Amygdala (tissue), 56 donors: ENCODE measurements at regions not wholly inside any gene's neighbourhood (a gene's known extent, or its start where the extent isn't known, plus 50 kb on each side); places are given as distances from the start of the nearest gene placed in this dataset.

Experiments used
- DNase-seq, 56 donors: peaks; one replicate each; lab custom pipeline; 2025; lab: John Stamatoyannopoulos, UW

DNA sequence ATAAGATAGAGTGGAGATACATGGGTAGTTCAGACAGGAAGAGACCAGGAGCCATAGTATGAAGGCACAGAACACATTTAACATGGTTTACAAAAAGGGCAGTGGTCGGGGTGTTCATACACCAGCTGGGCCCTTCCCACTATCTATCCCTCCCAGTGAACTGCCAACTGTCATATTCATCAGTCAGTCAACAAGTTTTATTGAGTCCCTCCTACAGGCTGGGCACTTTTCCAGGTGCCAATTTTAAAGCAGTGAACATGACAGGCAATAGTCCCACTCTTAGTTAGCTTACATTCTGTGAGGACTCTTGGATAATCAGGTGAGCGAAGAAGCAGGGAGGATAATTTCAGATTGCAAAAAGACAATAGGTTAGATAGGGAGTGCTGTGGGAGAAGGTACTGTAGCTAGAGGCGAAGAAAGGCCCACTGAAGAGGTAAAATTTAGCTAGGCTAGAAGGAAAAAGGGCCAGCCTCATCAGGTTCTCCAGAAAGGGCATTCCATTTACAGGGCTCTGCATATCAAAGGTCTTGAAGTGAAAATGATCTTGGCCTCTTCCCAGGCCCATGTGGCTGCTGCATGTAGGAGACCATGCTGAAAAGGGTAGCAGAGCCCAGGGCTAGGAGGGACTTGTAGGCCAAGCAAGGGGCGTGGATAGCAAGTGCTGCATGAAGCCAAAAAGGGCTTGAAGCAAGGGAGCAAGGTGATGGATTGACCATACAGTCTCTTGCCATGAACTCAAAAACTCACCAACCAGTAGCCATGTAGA lies 274.7 kb upstream of the SNX7 start:
- DNase-seq, result no peak

DNA sequence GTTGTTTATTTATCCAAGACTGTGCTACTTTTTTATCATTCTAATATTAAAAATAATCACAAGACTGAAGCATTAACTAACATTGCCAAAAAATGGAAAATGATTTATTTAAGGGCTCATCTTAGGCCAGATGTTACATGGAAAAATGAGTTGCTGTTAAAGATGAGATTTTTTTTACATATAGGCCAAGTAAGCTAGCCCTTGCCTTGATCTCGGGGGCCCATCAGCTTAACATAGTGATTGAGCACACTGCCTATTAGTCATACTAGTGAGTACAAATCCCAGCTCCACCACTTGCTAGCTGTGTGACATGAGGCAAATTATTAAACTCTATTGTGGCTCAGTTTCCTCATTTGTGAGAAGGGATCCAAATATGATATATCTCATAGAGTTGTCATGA lies 275.9 kb upstream of the SNX7 start:
- DNase-seq, result no peak

DNA sequence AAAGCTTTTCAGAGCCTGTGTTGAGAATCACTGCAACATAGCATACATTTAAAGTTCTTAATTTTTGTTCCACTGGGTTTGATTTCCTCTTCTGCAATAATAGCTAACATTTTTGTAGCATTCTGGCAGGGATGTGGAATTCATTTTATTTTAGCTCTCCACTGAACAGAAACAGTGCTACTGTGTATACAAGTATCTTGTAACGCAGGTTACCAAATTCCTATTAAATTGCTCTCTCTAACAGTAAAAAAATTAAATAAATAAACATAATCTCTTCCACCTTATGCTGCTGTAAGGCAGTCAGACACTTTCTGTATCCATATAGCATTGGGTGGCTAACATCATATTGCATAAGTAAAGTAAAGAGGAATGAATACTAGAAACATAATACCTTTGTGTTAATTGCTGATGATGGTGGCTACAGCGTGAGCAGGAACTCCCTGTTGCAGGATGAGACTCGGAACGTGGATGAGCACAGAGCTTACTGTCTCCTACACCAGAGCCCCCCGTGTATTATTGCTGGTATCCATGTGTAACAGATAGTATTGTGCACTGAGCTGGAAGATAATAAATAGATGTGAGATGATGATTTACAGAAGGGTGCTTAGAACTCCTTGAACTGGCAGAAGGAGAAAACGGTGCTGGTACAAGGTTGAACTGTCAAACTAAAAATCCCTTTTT lies 276.9 kb upstream of the SNX7 start:
- DNase-seq, result no peak

DNA sequence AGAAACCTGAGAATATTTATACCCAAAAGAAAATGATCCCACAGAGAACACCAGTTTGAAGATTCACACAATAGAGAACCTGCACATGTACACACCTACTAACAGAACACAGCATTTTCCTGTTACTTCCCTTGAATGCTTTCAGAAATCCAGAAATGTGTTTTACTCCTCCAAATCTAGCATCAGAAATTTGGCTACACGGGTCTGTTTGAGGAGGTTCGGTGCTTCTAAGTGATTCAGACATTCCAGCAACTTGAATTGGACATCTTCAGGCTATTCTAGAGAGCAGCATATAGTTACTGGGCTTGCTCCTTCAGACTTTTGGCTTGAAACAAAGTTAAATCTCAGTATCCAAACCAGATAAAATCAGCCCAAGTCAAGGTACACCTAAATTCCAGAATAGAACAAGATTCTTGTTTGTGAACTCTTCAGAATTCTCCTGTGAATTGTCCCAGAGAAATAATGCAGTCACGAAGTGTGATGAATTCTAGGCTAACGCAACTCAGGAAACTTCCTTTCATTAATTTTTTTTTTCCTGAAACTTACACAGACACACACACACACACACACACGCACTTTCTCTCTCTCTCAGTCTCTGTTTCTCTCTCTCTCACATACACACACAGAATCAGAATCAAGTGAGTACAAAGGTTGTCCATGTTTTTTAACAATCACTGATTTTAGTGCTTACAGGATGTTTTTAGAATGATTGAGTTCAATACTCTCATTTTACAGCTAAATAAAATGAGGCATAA lies 278.4 kb upstream of the SNX7 start:
- no peak for DNase-seq

DNA sequence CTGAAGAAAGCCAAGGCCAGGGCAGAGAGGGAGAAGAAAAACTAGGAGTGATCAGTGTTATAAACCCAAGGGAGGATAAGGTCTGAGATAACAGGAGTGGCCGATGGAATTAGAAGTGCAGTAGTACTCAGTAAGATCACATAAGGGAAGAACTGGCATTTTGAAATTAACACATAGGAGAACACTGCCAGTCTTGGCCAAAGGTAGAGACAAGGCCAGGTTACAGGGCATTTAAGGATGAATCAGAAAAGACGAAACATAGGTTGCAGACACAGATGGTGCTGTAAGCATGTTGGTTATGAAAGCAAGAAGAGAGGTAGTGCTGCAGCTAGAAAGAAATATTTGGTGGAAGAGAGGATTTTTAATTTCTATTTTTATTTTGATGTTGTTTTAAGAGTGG lies 278.9 kb upstream of the SNX7 start:
- no peak for DNase-seq

DNA sequence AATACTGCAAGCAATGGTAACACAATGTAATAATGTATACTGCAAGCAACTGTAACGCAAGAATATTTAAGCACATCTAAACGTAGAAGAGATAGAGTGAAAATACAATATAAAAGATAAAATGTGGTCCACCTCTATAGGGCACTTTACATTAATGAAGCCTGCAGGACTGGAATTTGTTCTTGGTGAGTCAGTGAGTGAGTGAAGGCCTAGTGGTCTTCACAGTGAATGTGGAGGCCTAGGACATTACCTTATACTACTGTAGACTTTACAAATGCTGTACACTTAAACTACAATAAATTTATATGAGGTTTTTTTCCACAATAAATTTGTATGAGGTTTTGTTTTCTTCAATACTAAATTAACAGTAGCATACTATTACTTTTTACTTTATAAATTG lies 287.4 kb upstream of the SNX7 start:
- DNase-seq, result no peak

DNA sequence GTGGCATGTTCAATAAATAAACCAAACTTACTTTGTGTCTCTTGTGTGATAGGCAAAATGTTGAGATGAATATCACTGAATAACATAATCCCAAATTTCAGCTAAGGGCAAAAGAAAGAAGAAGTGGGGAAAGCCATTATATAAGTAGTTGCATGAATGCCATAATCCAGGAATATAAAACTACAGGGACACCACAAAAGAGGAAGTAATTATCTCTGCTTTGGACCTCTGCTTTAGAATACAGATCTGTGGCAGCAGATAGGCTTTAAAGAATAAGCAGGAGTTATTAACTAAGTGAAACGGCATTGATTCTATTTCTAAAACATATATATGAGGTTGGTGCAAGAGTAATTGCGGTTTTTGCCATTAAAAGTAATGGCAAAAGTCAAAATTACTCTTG lies 288.5 kb upstream of the SNX7 start:
- DNase-seq, result no peak

DNA sequence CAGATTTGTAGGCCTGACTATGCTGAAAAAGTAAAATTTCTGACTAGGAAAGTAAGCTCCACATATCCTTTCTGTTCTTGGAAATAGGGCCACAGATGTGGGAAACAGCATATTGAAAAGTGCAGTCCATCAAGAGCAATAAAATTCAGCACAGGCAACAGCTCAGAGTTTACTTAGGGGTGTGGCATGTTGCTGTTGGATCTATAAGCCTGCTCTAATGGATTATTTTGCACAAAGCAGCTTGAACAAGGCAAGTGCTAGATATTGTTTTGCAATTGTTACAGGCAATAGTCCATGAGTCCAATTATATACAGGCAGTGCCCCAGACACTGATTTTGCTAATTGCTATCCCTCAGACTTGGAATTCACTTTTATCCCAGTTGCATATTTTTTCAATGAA lies 289.8 kb upstream of the SNX7 start:
- no peak for DNase-seq

DNA sequence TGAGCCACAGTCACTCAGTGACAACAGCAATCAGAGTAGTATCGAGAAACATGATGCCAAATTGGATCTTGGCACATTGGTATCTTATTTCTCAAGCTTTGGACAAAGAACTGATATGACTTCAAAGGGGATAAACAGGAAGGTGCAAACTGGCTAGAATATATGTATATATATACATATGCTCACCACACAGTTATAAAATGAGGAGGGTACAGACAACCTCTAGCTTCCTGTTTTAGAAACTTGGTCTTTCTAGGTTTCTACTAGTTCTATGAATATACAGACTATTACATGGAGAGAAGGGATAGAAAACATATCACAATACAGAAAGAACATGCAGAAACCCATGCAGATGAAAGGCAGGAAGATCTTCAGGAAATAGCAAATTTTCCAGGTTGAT lies 292.1 kb upstream of the SNX7 start:
- DNase-seq, result no peak

DNA sequence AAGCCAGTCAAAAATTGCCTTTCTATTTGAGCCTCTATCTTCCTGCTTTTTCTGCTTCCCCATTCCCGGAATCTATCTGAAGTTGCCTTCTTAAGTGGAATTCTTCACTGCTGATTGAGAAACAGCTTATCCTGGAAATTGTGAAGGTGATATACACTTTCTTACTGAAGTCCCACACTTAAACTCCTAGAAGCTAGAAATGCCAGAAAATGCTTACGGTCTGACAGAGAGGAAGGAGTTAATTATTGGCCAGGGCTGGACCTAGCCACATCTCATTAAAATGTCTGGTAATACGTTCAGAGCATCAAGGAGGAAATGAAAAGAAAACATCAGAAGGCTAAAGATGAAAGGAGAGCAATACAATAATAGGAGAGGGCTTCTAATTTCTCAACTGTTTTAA lies 292.5 kb upstream of the SNX7 start:
- DNase-seq, result no peak

DNA sequence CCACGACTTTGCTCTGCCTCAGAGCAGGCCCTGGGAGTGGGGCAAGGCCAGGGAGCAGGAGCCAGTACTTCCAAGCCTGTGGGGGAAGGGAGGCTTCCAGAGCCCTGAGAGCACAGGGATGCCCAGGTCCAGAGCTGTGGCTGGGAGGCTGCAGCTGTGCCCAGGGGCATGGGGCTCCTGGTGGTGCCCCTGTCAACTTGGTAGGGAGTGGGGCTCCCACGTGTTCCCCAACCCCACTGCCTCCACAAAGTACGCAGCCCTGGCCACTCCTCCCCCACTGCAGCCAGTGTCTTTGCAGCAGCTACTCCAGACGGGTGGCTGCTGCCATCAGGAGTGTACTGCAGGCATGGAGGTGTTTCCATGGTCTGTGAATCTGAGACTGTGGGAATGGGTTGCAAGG lies 294.1 kb upstream of the SNX7 start:
- no peak for DNase-seq

DNA sequence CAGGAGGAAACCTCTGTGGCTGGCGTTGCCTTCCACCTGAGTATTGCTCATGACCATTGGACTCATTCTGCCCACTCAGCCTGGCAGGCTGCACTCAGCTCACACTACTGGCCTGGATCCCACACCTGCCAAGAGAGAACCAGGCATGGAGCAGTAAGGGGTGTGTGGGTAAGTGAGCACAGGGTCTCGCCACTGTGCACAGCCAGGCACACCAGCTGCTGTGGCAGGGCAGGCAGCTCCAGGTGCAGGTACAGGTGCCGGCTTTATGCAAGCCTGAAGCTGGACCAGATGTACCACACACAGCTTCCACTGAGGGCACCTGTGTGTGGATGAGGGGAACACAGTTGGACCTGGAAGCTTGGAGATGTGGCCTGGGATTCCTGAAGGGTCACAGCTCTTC lies 295.2 kb upstream of the SNX7 start:
- no peak for DNase-seq

DNA sequence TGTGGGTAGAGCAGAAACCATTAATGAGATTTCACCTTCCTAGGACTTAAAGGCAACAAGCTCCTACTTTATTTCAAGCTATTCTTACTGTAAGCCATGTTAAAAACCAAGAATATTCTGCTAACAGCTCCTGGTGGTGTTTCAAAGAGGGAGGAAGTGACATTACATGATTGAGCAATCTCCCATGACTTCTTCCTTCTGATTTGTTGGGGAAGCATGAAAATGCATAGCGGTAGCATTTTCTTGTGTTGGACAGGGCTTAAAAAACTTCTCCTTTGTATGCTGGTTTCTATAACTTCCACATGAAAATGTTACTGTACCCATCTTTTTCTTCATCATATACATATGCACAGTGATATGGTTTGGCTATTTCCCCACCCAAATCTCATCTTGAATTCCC lies 297.0 kb upstream of the SNX7 start:
- DNase-seq, result no peak

DNA sequence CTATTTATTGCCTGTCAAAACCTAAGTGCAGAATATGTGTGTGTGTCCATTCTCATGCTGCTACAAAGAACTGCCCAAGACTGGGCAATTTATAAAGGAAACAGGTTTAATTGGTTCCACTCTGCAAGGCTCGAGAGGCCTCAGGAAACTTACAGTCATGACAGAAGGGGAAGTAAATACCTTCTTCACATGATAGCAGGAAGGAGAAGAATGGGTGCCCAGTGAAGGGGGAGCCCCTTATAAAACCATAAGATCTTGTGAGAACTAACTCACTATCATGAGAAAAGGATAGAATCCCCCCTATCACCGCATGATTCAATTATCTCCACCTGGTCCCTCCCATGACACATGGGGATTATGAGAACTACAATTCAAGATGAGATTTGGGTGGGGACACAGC lies 300.7 kb upstream of the SNX7 start:
- DNase-seq, result no peak

DNA sequence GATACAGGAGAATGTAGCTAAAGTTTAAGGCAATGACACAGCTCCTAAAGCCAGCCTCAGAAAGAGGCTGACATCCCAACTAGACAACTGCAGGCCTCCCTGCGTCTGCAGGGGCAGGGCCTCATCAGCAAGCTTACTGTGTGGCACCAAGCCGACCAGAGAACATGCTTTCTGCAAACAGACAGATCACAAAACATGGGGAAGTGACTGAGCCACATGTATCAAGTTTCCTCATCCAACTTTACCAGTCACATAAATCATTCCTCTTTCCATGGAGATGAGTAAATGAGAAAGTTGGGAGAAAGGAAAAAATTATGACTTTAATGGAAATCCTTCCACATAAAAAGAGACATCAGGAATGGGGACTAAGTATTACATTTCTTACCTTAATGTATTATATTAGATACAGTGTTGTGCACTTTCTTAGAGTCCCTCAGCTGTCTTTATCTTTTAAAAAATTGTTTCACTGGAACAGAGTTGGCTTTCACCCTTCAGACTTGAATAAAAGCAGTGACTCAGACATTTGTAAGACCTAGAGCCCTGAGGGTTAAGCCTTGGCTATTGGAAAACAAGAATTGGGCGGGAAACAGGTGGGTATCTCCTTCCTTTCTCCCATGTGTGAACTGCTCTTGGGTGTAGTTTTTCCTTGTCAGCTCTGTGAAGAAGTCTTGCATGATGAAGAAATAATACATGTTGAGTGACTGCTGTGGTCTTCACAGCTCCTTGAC lies 305.7 kb upstream of the SNX7 start:
- no peak for DNase-seq

DNA sequence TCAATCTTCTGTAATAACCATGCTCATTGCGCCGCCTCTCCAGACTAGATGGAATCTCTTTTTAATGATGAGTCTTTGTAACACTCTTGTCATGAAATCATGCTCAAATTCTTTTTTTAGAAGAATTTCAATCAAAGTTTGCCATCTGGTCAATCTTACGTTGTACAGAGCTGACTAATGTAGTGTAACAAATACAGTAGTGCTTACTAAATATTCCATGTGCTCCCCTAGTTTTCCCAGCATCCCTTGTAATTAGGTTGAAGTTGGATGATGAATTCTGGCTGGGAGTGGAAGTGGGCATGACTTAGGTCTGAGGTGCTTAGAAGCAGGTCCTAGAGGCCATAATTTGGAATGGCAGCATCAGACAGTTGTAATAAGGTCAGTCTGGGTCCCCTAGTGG lies 309.1 kb upstream of the SNX7 start:
- DNase-seq, result no peak

DNA sequence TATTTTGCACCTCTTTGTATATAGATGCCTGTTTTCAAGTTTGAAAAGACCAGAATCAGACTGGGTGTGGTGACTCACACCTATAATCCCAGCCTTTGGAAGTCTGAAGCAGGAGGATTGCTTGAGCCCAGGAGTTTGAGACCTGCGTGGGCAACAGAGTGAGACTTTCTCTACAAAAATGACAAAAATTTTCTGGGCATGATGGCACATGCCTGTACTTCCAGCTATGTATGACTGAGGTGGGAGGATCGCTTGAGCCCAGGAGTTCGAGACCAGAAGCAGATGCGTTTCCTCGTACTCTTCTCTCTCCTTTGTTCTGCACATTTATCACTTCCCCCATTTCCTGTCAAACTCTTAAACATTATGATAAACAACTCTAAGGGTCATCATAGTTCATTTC lies 310.0 kb upstream of the SNX7 start:
- no peak for DNase-seq

DNA sequence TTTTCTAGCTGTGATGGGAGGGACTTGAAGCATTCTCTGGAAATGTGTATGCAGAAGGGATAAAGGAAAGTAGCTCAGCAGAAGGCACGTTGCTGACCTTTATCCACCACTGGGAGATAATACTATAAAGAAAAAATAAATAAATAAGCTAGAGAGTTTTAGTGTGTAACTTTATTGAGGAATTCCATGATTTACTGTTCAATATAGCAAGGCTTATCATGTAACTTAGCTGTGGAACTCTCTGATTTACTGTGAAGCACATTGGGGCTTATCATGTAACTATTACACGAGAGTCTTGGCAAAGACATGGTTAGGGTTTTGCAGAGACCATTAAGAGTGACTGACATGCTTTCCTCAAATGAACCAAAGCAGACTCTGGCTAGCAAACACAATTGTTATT lies 316.1 kb upstream of the SNX7 start:
- no peak for DNase-seq

DNA sequence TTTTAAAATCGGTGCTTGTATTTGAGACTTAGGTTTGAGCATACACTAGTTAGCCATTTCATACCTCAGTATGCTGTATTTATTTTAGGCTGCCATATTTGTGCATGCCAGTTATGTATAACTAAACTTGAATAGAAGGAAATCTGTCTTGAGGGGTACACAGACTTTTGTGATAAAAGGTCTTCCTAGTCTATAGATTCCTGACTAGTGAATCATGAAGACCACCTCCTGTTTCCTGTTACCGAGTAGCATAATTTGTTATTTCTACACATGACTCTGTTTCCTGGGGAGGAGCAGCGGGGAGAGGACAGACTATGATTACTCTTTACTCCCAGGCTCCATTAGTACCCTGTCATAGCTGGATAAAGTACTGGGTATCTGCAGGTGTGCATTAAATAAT lies 316.8 kb upstream of the SNX7 start:
- DNase-seq, result no peak

DNA sequence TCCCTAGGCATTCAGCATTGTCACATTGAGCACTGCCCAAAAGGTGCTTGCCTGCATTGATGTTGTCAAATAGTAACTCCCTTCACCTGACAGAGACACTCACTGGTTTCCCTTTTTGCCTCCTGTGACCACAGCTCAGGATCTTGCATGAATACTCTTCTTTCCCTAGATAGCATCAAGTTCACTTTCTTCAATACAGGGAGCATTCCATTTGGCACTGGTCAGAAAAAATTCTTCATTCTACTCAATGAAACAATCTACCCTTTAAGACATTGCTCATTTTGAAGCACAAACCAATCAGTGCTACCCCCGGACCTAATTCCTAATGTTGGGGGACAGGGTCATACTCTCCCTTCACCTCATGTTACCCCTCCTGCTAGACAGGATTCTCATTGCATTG lies 319.0 kb upstream of the SNX7 start:
- no peak for DNase-seq

DNA sequence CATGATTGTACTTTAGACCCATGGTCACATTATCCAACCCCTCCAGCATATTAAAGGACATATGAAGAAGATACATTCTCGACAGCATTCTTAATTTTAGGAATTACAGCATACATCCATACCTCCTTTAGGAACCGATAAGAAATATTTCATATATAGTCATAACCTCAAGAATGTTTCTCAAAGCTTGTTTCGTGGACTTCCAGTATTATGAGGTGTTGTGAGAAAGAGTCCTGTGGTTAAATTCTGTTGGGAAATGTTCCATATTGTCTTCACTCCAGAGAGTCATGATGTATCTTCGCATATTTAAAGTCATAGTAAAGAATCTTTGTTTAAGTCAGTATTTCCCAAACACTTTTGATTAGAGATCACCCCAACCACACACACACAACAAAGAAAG lies 321.0 kb upstream of the SNX7 start:
- DNase-seq, result no peak
